OCI-LY1 (cell line): ENCODE measurements at regions not wholly inside any gene's neighbourhood (a gene's known extent, or its start where the extent isn't known, plus 50 kb on each side); places are given as distances from the start of the nearest gene placed in this dataset.

Experiments used
- H2AFZ ChIP-seq: fragments of 200-600 bp; sonication (generic), shearing (Covaris generic); 2 replicates; pipeline ENCODE4 v1.6.0; 2014; ENCODE audit warnings: antibody characterized with exemption, mild to moderate bottlenecking, low read length
- H3F3A ChIP-seq: fragments of 200-600 bp; sonication (generic), shearing (Covaris generic); 2 replicates; pipeline ENCODE4 v1.6.0; 2014; ENCODE audit warnings: mild to moderate bottlenecking, antibody characterized with exemption, low read length, moderate library complexity; ENCODE audit not compliant: insufficient read depth
- H3K27ac ChIP-seq: fragments of 200-600 bp; sonication (generic); 2 replicates; pipeline ENCODE4 v1.5.1; 2014; ENCODE audit warnings: low read length, mixed run types, mild to moderate bottlenecking, low read depth; ENCODE audit not compliant: poor library complexity, severe bottlenecking
- H3K27me3 ChIP-seq: fragments of 200-600 bp; sonication (generic); 2 replicates; pipeline ENCODE4 v1.6.0; 2014; ENCODE audit warnings: antibody characterized with exemption, mild to moderate bottlenecking, low read length, moderate library complexity; ENCODE audit not compliant: insufficient read depth
- H3K36me3 ChIP-seq: fragments of 200-600 bp; sonication (generic); 2 replicates; pipeline ENCODE4 v1.6.1; 2014; ENCODE audit warnings: mild to moderate bottlenecking, antibody characterized with exemption, low read length, moderate library complexity, mixed read lengths; ENCODE audit not compliant: insufficient read depth
- H3K4me1 ChIP-seq: fragments of 200-600 bp; sonication (generic); 2 replicates; pipeline ENCODE4 v1.5.1; 2014; ENCODE audit warnings: mild to moderate bottlenecking, low read length, moderate library complexity; ENCODE audit not compliant: insufficient read depth, severe bottlenecking
- H3K4me2 ChIP-seq: fragments of 200-600 bp; sonication (generic), shearing (Covaris generic); 2 replicates; pipeline ENCODE4 v1.6.1; 2014; ENCODE audit warnings: low read length
- H3K4me3 ChIP-seq: fragments of 200-600 bp; sonication (generic); 2 replicates; pipeline ENCODE4 v1.5.1; 2014; ENCODE audit warnings: low read length, low read depth, mild to moderate bottlenecking, mixed read lengths; ENCODE audit not compliant: poor library complexity, severe bottlenecking
- H3K79me2 ChIP-seq: fragments of 200-600 bp; shearing (Covaris generic); 2 replicates; pipeline ENCODE4 v1.6.1; 2016; ENCODE audit warnings: mixed run types, low read length, mixed read lengths; ENCODE audit not compliant: insufficient read depth
- H3K9ac ChIP-seq: fragments of 200-600 bp; sonication (generic), shearing (Covaris generic); 2 replicates; pipeline ENCODE4 v1.6.1; 2014; ENCODE audit warnings: mild to moderate bottlenecking, low read length, mixed read lengths
- H3K9me2 ChIP-seq: fragments of 200-600 bp; sonication (generic), shearing (Covaris generic); 2 replicates; pipeline ENCODE4 v1.6.1; 2014; ENCODE audit warnings: low read depth, mild to moderate bottlenecking, low read length, mixed read lengths
- H3K9me3 ChIP-seq: fragments of 200-600 bp; shearing (Covaris generic); 2 replicates; pipeline ENCODE4 v1.6.1; 2014; ENCODE audit warnings: low read length, mixed read lengths
- H4K20me1 ChIP-seq: fragments of 200-600 bp; sonication (generic), shearing (Covaris generic); 2 replicates; pipeline ENCODE4 v1.6.0; 2016; ENCODE audit warnings: mild to moderate bottlenecking, low read length; ENCODE audit not compliant: insufficient read depth
- EZH2 ChIP-seq: fragments of 200-600 bp; sonication (generic), shearing (Covaris generic); IDR thresholded peaks from 2 replicates; pipeline ENCODE4 v1.8.0; 2017; ENCODE audit warnings: borderline replicate concordance, mixed run types, mild to moderate bottlenecking, antibody characterized with exemption, low read length, moderate library complexity, mixed read lengths
- TF ChIP-seq, protein P1 (sequence below): fragments of 200-600 bp; sonication (generic), shearing (Covaris generic); IDR thresholded peaks from 2 replicates; pipeline ENCODE4 v1.5.1; 2017; ENCODE audit warnings: mild to moderate bottlenecking, antibody characterized with exemption, low read length, moderate library complexity, mixed read lengths

GRCh38 chr20:60794674-60795073, 457.4 kb upstream of the CDH4 start:
- Histone ChIP-seq H3K9me2 (no peaks in the 10 kb centered on the region), H3K4me3 (no peak overlapping the region), H3K36me3 (no peaks in the 10 kb centered on the region), H3K27ac (no peak overlapping the region), H3K4me2 (no peak overlapping the region), H3K79me2 (no peaks in the 10 kb centered on the region), H4K20me1 (no peaks in the 10 kb centered on the region), H3F3A (no peaks in the 10 kb centered on the region), H3K27me3 (no peaks in the 10 kb centered on the region), H3K4me1 (no peaks in the 10 kb centered on the region), H3K9me3 (no peaks in the 10 kb centered on the region), H2AFZ (no peak overlapping the region), H3K9ac (no peak overlapping the region)
- TF ChIP-seq, protein P1, sequence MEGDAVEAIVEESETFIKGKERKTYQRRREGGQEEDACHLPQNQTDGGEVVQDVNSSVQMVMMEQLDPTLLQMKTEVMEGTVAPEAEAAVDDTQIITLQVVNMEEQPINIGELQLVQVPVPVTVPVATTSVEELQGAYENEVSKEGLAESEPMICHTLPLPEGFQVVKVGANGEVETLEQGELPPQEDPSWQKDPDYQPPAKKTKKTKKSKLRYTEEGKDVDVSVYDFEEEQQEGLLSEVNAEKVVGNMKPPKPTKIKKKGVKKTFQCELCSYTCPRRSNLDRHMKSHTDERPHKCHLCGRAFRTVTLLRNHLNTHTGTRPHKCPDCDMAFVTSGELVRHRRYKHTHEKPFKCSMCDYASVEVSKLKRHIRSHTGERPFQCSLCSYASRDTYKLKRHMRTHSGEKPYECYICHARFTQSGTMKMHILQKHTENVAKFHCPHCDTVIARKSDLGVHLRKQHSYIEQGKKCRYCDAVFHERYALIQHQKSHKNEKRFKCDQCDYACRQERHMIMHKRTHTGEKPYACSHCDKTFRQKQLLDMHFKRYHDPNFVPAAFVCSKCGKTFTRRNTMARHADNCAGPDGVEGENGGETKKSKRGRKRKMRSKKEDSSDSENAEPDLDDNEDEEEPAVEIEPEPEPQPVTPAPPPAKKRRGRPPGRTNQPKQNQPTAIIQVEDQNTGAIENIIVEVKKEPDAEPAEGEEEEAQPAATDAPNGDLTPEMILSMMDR, result no peak
- no peak for TF ChIP-seq EZH2

DNA sequence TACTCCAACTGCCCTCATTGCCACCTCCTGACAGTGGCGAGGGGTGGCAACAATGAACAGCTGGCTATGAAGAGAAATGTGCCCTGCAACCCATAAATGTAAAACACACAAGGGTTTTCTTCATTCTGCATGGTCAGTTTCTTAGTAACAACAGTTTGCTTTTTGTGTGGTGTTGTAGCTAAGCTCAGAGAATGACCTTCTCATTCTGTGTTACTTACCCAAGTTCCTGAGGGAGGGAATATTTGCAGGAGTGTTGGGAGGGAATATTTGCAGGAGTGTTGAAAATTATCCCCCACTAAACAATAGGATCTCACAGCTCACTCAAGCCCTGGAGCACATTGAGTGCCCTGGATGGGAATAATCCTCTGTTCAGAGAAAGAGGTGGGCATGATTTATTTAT, 456.4 kb upstream of the CDH4 start:
- Histone ChIP-seq H3K79me2 (no peaks in the 10 kb centered on the region), H3K4me2 (no peak overlapping the region), H3K4me1 (no peaks in the 10 kb centered on the region), H3K27me3 (no peaks in the 10 kb centered on the region), H3F3A (no peaks in the 10 kb centered on the region), H4K20me1 (no peaks in the 10 kb centered on the region), H3K9ac (no peak overlapping the region), H3K4me3 (no peak overlapping the region), H3K9me3 (no peaks in the 10 kb centered on the region), H3K9me2 (no peaks in the 10 kb centered on the region), H2AFZ (no peak overlapping the region), H3K36me3 (no peaks in the 10 kb centered on the region), H3K27ac (no peak overlapping the region)
- TF ChIP-seq, protein P1, result no peak

- no peaks in the 10 kb centered on the region for H3K79me2 ChIP-seq
- H3K4me1 ChIP-seq, result no peaks in the 10 kb centered on the region
- no peak overlapping the region for H3K4me3 ChIP-seq
- no peaks in the 10 kb centered on the region for H3K9me2 ChIP-seq
- H3K9ac ChIP-seq, result no peak overlapping the region
- no peaks in the 10 kb centered on the region for H3F3A ChIP-seq
- H4K20me1 ChIP-seq, result no peaks in the 10 kb centered on the region
- no peak overlapping the region for H2AFZ ChIP-seq
- TF ChIP-seq EZH2, result no peak
- TF ChIP-seq, protein P1, result no peak
- H3K27ac ChIP-seq, result no peak overlapping the region
- no peaks in the 10 kb centered on the region for H3K36me3 ChIP-seq
- H3K4me2 ChIP-seq, result no peak overlapping the region
- H3K9me3 ChIP-seq, result no peaks in the 10 kb centered on the region
- no peaks in the 10 kb centered on the region for H3K27me3 ChIP-seq
Observed at GRCh38 chr20:60800185-60800584, 451.9 kb upstream of the CDH4 start.
